HG02571 (cell line): ENCODE measurements at regions not wholly inside any gene's neighbourhood (a gene's known extent, or its start where the extent isn't known, plus 50 kb on each side); places are given as distances from the start of the nearest gene placed in this dataset.
"Not testable (repeated sequence)": the region's sequence is repeated elsewhere in the genome, so short reads cannot be mapped to it uniquely, and the experiment has no call there.

Experiments used
- ATAC-seq: cut with Tn5 transposase; IDR thresholded peaks from one replicate; pipeline ENCODE4 v1.9.1; 2021; ENCODE audit warnings: mild to moderate bottlenecking, moderate library complexity; ENCODE audit not compliant: unreplicated experiment

DNA sequence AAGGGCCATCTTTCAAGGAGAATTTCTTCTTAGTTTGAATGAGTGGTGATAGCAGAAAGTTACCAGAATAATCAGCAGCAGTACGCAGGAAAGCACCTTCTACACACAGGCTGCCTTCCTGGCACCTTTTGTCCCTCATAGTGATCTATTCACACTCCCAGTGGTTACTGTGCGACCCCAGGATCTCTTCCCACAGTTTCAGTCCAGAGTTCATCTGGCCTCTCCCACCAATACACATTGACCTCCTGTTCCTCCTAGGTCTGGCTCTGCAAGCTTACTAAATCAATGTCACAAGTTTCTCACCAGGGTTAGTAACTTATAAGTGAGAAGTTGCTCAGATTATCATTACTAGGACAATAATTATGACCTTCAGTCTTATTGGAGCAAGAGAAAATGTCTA, 99.1 kb upstream of the PIK3R1 start:
- no peak for ATAC-seq

DNA sequence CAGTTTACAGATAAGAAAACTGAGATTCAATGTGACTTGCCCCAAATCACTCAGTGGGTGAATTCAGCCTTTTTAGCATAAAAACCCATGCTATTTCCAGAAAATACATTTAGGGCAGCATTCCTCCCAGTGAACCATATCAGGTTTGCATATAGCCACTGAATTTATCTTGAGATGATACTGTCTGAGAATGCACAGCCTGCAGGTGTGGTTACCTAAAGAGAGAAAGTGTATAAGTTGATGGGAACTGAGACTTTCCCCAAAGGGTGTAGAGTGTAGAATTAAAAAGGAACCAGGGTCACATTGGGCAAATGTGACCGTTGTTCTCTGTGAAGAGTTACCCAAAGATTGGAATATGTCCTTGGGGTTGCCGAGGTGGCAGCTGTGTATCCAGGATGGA, 100.0 kb upstream of the PIK3R1 start:
- ATAC-seq, result no peak

GRCh38 chr5:68114378-68115040, 101.0 kb upstream of the PIK3R1 start:
- ATAC-seq, result no peak

DNA sequence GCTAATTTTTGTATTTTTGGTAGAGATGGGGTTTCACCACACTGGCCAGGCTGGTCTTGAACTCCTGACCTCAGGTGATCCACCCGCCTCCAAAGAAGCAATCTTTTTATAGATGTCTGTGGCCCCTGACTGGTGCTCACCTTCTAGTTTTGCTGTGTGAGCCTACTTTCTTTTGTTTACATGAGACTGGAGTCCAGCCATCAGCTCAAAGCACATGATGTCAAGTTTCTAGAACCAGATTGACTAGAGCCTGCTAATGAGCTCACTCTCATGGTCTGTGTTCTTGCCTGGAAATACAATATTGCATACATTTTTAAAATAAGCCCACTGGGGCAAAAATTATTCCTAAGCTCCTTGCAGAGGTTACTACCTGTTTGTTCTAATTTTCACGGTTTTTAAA, 102.9 kb upstream of the PIK3R1 start:
- ATAC-seq, result no peak

DNA sequence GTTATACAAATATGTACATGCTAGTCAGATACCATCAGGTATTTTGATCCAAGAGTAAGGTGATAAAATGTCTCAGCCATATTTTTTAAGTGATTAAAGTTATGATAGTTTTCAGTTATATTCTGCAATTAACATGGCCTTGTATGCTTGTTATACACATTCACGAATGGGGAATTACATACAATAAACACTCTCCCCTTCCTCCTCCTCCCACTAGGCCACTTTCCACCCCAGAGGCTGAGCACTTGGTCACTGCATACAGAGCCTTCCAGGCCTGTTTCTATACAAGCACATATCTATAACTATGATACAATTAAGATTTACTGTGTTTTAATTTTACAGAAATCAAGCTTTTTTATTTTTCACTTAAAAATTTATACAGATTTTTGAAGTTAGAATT, 104.7 kb upstream of the PIK3R1 start:
- ATAC-seq, result no peak

- ATAC-seq, result no peak
Measured at GRCh38 chr5:68110264-68110663, 105.3 kb upstream of the PIK3R1 start.

GRCh38 chr5:68104217-68104616, 111.3 kb upstream of the PIK3R1 start:
- ATAC-seq, result not testable (repeated sequence)

DNA sequence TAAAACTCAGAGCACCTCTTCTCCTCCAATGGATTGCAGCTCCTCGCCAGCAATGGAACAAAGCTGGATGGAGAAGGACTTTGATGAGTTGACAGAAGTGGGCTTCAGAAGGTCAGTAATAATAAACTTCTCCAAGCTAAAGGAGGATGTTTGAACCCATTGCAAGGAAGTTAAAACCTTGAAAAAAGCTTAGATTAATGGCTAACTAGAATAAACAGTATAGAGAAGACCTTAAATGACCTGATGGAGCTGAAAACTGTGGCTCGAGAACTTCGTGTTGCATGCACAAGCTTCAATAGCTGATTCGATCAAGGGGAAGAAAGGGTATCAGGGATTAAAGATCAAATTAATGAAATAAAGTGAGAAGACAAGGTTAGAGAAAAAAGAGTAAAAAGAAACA, 112.3 kb upstream of the PIK3R1 start:
- not testable (repeated sequence) for ATAC-seq

DNA sequence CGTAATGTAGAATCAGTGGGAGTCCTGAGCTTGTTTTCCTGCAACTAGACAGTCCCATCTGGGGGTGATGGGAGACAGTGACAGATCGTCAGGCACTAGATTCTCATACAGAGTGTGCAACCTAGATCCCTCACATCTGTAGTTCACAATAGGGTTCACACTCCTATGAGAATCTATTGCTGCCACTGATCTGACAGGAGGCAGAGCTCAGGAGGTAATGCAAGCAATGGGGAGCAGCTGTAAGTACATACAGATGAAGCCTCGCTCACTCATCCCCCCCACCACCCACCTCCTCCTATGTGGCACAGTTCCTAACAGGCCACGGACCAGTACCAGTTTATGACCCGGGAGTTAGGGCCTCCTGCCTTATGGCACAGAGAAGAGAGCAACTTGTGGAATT, 116.2 kb upstream of the PIK3R1 start:
- no peak for ATAC-seq

DNA sequence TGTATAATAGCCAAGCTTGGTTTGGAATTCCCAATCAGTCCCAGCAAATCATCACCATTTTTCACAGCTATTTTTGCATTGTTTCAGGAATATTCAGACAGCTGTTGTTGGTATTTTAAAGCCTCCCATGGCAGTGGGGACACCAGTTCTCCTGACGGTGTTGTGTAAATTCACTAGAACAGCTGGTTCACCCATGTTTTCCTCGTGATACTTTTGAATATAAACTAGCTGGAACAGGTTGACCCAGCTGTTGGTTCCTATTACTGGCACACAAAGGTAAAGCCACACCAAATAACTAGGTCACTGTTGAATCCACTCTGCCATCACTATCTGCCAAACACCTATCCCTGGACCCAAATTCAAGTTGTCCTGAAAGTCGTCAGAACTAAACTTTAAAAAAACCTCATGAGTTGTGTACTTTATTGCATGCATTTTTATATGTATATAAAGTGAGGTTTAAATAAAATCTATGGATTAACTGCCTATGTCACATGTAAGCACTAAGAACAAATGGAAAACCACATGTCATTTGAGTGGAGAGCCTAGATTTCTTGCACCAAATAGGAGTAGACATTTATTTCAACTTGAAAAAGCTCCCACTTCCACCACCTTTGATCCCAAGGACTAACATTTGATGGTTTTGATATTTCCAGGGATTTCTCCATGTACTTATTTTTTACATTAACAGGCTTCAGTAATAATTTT, 121.9 kb upstream of the PIK3R1 start:
- no peak for ATAC-seq

GRCh38 chr5:68088302-68088701, 127.3 kb upstream of the PIK3R1 start:
- ATAC-seq, result no peak

- ATAC-seq, result no peak
Measured at GRCh38 chr5:68087866-68088265, 127.7 kb upstream of the PIK3R1 start.

GRCh38 chr5:68086857-68087256, 128.7 kb upstream of the PIK3R1 start:
- no peak for ATAC-seq

GRCh38 chr5:68086439-68086838, 129.1 kb upstream of the PIK3R1 start:
- no peak for ATAC-seq

DNA sequence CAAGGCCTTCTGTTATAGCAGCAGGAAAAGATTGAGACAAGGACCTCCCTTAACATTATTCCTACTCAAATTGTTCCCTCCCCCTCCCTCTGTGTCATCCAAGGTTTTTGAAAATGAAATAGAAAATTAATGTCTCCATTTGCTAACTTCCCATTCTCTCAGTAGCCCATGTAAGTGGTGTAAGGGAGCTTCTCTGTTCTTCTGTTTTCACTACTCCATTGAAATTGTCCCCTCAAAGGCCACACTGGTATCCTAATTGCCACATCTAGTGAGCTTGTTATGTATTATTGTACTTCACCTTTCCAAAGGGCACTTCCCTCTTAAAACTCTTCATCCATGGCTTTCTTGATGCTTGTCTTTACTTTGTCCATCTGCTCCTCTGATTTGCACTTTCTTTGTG, 131.2 kb upstream of the PIK3R1 start:
- no peak for ATAC-seq

DNA sequence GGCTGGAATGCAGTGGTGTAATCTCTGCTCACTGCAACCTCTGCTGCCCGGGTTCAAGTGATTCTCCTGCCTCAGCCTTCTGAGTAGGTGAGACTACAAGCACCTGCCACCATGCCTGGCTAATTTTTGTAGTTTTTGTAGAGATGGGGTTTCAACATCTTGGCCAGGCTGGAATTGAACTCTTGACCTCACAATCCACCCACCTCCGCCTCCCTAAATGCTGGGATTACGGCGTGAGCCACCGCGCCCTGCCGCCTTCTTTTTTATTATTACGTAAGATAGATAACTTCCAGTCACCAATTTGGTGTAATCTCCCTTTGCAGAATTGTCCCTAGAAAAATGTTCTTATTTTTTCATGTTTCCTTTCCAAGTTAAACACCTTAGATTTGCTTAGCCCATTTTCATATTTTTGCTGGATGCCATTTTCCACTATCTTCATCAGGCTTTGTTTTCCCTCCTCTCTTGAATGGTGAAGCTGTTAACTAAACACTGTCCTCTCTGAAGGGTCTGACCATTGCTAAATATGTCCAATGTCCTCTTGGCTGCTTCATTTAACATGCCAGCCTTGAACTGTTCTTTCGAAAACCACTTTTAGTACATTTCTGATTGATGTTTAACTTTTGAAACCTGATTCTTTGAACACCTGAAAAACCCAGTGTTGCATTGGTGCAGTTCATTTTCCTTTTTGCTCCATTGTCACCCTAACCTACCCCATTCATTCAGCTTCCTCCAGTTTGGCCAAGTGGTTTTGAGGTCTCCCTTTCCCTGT, 135.1 kb upstream of the PIK3R1 start:
- ATAC-seq, result no peak

- no peak for ATAC-seq
Measured at GRCh38 chr5:68077349-68077894, 138.1 kb upstream of the PIK3R1 start.

- ATAC-seq, result no peak
Measured at GRCh38 chr5:68074633-68075032, 140.9 kb upstream of the PIK3R1 start.

- ATAC-seq, result no peak
Measured at GRCh38 chr5:68074048-68074632, 141.4 kb upstream of the PIK3R1 start.

DNA sequence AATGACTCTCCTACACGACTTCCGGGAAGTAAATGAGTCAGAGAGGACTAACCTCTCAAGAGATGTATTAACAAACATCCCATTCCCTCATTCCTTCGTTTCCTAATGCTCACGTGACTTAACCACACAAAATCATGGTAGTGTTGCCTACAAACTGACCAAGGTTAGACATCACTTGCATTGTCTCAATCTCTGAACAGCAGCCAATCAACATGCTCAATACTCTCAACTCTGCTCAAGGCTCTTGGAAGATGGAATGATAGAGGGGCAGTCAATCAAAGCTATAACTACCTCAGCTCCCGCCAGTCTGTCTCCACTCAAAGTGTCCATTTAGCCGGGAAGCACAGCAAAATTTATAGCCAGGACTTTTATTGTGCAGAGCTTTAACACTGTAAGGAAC, 143.8 kb upstream of the PIK3R1 start:
- ATAC-seq, result no peak

DNA sequence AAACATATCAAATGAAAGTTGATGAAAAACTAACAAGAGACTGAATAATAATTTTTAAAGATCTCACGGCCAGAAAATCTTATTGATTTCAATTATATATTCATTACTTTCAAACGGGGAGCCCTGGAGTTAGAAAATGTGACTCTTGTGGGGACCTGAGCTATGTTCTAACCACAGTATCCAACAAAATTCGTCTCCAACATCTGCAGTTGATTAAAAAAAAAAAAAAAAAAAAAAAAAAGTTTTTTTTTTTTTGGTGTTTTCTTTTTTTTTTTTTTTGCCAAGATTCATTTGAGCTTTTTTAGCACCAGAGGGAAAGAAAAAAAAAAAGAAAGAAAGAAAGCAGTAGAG, 144.3 kb upstream of the PIK3R1 start:
- no peak for ATAC-seq
